NCI-H526 treated with DMSO at 0.1 percent for 48 hours (cell line): ENCODE measurements at regions not wholly inside any gene's neighbourhood (a gene's known extent, or its start where the extent isn't known, plus 50 kb on each side); places are given as distances from the start of the nearest gene placed in this dataset.

Source experiments
- DNase-seq: peaks from one replicate; lab custom pipeline; 2025; lab: John Stamatoyannopoulos, UW

DNA sequence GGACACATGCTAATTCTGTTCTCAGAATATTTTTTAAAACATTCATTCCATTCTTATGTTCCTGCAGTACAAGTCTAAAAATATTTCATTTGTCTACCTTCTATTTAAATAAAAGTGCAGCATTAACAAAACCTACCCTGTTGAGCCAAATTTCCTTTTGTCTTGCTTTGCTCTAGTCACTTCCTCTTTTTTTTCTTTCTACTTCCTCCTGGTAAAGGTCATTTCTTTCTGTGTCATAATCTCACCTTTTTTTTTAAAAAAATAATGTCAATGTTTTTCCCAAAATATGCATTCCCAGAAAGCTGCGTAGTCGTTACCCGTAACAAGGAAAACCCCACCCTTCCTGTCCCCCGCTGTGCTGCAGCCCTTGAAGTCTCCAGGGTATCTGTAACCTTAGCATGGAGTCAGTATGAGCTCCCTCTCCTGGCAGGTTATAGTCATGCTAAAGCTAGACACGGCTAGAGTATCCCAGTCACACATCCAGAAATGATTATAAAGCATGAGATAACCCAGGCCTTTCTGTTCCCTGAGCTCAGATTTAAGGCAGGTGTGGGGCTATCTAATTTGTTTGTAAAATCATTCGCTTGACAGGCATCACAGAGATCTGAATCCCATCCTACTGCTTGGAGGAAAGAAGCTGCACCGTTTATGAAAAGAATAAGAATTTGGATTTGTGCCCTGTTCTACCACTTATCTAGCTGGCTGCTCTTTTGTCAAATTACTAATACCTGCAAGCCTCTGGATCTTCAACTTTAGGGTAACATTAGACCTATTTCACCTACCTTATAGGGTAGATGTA, 51.1 kb upstream of the EED start:
- DNase-seq: peak; percentile 93

DNA sequence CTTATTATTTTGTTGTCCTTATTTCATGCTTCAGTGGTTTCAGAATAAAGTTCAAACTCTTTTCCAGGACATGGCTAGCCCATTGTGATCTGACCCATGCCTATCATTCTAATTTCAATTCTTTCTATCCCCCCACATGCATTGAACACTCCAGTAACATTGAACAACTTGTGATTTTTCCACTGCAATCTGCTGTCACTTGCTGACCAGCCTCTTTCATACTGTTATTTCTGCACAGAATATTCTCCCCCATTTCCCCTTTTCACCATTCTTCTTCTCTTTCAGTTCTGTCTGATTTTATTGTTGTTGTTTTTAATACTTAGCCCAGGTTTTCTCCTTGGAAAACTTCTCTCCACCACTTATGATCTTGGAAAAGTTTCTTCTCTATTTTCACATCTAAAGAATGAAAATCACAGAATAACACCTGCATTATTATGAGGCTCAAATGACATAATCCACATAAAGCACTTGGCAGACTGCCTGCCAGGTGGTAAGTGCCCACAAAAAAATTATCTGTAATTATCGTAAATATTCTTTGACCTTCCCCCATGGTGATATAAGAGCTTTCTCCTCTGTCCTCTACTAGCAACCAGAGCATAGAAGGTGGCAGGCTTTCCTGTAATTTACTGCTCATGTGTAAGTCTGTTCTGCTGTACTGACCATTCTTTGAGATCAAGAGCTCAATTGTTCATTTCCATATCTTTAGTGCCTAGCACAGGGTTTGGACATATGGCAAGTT, 51.9 kb upstream of the EED start:
- no peak for DNase-seq

DNA sequence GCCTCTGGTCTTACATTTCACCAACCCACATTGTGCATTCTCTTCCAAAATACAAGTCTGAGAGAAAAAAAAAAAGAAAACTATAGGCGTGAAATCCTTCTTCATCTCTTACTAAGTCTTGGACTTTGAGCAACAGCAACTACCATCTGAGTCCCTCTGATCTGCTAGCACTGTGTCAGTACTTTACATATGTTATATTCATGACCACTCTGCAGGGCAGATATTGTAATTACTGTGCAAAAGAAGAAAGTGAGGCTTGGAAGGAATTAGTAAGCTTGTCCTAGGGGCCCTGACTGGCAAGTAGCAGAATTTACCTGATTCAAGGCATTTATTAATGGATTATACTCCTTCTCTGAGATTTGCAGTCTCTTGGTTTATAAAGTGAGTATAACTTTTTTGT, 52.7 kb upstream of the EED start:
- no peak for DNase-seq

DNA sequence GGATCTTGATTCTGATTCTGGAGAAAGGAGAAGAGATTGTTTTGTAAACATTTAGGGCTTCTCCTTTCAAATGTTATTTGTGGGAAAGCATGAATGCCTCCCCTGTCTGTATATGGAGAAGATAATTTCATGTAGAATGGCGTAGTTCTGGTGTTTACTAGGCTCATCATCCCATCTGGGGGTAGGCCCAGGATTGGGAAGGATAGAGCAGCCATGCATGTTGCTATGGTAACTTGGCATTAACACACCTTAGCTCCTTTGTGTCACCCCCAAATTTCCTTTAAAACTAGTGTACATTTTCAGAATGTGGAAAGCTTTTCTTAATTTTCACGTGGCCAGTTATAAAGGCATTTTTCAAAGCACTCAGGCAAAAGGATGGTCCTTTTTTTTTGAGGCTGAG, 57.5 kb upstream of the EED start:
- DNase-seq: no peak

DNA sequence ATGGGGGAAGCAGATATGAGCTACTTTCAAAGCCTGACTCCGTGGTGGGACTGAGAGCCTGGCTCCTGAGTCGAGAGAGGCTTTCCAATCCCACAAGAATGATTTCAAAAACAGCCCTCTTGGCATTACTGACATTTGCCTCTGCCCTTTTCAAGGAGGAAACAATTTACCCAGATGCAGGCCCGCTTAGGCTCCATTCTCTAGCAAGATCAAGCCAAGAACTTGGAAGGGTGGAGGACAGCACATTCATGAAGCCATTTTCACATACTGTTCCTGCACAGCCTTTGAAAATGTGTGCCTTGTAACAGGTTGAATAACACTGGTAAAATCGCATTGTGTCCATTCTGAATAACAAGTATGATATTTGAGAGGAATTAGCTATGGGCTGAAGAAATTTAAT, 58.2 kb upstream of the EED start:
- no peak for DNase-seq

DNA sequence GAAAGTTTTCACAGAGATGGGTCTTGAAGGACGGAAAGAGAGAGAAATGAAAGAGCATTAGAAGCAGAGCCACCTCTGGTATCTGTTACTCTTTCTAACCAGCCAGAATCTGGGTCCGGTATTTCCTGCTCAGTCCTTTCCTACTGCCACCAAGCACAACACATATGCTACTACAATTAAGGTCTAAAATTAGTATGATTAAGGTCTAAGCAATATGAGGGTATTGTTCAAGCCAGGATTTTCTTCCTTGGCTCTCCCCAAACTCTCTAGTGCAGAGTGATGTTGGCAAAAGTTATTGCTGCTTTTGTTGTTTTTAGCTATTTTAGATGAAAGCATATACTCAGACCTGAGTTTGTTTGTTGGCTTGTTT, 59.2 kb upstream of the EED start:
- DNase-seq: no peak

DNA sequence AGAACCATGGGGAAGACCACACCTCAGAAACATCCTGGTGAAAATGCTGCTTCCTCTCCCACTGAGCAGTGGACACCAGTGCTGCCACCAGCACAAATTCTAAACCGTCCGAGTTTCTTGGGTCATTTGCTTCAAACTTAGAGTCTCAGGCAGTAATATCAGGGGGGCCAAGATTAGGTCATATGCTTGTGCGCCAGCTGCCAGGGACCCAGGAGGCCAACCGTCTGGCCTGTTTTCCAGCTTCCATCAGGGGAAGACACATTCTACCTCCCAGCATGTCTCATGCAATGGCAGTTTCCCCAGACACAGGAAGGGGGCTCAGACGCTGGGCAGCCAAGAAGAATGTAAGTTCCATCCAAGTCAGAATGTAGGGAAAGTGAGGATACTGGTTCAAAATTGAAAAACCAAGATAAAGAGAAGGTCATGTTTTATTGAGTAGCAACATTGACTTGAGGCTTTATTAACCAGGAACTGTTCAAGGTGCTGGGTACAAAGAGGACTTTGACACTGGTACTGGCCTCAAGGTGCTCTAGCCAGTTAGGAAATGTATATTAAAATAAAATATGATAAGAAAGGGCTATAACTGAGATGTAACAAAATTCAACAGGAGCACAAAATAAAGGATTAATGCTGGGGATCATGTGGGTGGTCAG, 59.7 kb upstream of the EED start:
- no peak for DNase-seq

DNA sequence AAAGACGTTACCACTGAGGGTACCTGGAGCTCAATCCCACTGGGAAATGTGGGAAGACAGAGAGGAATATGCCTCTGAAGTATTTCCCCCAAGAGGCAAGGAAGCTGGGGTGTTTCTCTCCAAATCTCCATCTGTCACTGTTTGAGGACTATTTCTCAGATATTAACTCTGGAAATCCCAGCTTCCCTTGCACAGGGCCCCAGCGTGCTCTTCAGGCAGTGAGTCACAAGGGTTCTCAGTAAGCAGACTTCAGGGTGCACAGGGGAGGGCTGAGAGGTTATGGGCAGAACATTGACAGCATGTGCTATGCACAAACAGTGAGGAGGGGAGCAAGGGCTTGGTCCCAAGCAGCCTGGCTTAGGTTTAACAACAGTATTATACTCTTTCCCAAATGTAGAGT, 60.9 kb upstream of the EED start:
- DNase-seq: no peak

DNA sequence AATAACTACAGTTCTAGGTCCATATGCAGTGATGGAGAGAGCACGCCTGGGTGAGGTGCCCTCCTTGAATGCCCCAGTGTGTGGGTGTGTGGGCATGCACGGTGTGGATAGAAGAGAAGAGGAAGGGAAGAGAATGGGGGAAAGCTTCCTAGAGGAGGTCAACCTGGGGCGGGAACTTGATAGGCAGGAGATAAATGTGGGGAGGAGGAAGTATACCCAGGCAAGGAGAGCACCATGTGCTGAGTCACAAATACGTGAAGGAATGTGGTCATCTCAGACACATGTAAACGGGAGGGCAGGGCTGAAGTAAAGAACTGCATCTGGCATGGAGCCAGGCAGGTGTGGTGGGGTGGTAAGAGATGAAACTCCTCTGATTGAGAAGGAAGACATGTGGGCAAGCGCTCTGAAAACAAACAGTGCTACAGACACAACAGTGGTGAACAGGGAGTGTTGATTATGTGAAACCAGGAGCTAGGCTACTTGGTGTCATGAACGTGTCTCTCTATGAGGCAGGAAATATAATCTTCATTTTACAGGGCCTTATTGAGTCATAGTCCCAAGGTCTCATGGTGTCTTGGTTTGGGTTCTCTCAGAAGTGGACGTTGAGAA, 61.5 kb upstream of the EED start:
- no peak for DNase-seq

DNA sequence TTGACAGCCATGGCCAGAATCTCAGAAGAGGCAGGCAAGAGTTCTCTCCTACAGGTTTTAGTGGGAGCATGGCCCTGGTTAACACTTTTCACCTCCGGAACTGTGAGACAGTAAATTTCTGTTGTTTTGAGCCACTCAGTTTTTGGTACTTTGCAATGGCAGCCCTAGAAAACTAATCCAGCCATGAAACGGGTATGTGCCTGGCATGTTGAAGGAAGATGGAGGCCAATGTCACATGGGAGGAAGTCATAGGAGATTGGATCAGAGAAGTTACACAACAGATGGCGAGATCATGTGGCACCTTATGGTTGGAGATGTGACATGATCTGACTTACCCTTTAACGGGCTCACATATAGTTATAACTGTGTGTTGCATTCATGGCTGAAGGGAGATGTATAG, 63.2 kb upstream of the EED start:
- DNase-seq: no peak

DNA sequence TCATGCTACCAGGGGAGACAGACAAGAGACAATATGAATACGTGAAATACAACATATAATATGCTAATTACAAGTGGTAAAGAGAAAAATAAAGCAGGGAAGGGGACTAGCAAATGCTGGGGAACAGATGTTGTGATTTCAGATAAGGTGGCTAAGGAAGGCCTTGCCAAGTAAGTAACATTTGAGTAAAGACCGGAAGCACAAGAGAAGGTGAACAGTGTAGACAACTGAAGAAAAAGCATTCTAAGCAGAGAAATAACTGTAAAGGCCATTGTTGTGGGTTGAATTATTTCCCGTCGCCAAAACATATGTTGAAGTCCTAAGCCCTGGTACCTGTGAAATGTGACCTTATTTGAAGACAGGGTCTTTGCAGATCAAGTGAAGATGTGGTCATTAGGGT, 63.7 kb upstream of the EED start:
- DNase-seq: no peak

DNA sequence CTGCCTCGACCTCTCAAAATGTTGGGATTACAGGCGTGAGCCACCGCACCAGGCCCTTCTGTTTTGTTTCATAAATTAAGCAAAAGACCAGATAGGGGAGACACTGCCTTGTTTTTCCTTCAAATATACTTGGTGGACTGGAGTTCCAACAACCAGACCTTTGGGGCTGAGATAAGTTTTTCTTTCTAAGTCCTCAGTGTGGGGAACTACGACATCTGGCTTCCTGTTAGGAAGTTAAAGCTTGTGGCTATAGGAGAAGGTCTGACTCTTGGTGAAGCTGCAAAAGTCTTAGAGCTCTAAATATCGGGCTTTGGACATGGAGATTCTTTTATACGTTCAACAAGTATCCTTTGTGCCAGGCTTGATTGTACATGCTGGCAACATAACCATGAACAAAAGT, 64.1 kb upstream of the EED start:
- DNase-seq: no peak

DNA sequence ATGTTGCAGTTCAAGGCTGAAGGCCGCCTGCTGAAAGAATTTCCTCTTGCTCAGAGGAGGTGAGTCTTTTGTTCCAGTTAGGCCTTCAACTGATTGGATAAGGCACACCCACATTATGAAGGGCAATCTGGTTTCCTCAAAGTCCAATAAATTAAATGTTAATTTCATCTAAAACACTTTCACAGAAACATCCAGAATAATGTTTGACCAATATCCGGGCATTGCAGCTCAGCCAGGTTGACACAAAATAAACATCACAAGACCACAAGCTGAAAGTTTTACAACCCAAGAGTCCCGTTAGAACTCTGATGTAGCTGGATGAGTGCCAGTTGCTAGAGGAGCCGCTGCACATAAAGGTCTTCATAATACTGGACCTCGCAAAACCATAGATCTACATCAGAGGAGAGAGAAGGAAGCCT, 64.9 kb upstream of the EED start:
- no peak for DNase-seq

DNA sequence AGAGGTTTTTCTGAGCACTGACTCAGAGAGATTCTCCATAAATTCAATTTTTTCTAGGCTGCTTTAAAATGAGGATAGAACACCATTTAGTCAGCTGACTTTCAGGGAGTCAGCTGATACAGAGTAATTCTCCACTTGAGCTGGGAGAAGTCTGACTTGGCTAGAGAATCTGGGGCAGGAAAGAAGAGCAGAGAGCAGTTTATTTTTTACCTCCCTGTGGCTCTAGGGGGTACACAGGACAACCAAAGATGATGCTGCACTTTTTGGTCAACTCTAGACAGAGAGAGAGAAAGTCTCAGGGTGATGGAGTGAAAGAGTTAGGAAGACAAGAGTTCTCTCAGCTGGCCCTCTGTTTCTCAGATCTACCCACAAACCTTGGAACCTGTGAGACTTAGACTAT, 67.3 kb upstream of the EED start:
- DNase-seq: no peak

DNA sequence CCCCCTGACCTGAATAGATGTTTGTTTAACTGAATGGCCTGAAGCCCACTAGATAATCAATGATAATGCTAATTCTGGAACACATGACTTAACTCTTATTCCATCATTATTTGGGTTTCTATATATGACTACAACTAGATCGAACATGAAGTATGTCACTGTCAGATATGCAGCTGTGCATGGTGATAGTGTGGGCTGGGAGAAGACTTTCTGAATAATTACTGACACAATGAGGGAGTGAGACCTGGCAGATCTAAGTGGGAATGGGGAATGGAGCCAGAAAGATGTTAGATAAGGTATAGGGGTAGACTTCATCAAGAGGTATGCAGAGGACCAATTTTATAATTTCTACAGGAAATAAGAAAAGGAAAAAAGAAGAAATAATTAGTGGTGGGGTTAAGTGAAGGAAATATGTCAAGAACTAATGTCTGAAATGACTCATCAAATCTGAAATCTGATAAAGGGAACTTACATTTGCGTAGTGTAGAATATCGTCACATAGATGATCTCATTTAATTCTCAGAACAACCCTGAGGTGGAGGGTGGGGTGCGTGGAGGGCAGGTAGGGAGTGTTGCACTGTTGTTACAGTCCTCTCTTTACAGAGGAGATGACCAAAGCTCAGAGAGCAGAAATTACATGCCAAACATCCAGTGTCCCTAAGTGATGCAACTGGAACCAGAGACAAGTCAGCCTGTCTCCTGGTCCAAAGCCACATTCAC, 68.2 kb upstream of the EED start:
- no peak for DNase-seq

DNA sequence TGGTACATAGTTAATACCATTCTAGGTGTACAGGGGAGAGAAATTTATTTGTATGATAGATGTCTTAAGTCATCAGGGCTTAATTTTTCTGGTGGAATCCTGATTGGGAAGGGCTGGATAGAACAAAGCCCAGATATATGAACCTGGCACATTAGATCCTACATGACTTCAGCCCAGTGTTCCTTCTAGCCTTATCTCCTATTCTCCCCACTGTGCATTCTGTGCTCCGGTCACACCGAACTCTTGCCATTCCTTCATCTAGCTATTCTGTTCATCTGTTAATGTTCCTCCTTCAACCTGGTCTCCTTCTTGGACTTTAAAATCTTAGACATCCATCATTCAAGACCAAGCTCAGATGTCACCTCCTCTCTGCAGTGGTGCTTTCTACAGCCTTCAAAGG, 68.9 kb upstream of the EED start:
- no peak for DNase-seq

DNA sequence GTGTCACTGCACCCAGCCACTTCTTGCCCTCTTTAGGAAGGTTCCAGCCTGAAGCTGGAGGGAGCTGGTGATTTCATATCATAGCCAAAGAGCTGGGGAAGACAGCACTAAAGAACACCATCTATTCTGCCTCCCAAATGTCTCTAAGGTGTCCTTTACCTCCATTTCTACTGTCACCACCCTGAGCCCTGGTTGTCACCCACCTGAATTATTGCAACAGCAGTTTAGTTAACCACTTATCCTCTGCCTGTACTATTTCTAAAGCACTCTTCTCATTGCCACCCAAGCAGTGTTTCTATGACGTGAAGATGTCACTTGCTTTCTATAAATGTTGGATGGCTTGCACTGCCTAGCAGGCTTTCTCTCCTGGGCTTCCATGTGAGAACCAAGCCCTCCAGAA, 69.4 kb upstream of the EED start:
- DNase-seq: no peak

DNA sequence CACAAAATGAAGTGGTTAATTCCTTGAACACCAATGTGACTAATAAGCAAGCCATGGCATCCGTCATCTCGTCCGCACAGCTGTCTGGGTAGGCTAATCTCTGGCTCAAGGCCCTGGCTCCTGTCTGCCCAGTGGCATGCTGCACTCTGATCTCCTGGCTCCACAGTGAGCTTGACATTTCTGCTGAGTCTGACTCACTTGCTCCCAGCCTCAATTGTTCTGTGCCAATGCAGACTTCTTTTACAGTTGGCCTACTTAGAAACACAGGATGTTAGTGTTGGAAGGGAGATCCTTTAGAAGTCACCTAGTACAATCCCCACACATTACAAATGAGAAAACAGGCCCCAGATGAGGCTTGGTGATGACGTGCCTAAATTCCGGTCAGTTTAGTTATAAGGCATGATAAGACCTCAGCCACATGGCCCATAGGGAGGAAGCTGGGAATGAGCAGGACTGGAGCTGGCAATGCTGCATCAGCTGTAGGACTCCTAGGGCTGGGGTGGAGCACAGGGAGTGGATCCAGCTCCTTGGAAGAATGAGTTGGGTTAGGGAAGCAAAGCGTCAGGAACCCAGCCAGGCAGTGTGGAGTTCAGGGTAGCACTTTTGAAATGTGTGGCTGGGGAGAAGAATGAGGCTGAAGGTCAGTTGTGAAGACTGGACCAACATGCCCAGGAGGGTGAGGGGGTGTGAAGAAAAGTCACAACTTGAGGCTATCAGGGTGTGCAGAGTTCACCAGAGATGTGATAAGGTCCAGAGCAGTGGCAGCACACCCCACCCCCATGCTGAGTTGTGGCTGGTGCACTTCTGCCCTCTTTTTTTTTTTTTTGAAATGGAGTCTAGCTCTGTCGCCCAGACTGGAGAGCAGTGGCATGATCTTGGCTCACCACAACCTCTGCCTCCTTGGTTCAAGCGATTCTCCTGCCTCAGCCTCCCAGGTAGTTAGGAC, 70.2 kb upstream of the EED start:
- DNase-seq: no peak

DNA sequence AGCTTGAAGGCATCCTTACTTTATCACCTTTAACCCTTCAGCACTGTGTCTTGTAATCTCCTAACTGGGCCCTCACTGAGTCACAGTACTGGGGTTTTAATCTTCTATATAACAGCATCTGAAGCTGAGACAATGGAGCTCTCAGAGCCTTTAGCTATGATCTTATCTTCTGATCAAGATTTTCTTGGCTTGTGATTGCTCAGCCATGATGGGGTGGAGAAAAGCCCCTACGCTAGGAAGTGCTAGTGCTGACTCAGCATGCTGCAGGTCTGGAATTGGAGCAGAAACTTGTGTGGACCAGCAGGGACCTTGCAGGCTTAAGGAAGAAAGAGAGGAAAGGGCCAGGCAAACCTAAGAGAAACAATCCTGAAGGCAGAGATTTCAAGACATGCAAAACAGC, 71.7 kb upstream of the EED start:
- DNase-seq: no peak

DNA sequence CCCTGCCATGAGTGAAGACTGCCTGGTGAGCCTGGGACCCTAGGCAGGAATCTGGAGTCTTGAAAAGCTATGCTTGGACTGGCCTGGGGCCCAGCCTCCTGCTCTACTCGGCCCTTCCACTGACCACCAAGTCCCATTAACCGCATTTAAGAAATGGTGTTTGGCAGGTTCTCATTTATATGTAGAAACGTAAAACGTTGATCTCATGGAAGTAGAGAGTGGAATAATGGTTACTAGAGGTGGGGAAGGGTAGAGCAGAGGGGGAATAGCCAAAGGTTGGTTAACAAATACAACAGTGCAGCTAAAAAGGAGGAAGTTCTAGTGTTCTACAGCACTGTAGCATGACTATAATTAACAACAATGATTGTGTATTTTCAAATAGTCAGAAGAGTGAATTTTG, 72.9 kb upstream of the EED start:
- DNase-seq: no peak

DNA sequence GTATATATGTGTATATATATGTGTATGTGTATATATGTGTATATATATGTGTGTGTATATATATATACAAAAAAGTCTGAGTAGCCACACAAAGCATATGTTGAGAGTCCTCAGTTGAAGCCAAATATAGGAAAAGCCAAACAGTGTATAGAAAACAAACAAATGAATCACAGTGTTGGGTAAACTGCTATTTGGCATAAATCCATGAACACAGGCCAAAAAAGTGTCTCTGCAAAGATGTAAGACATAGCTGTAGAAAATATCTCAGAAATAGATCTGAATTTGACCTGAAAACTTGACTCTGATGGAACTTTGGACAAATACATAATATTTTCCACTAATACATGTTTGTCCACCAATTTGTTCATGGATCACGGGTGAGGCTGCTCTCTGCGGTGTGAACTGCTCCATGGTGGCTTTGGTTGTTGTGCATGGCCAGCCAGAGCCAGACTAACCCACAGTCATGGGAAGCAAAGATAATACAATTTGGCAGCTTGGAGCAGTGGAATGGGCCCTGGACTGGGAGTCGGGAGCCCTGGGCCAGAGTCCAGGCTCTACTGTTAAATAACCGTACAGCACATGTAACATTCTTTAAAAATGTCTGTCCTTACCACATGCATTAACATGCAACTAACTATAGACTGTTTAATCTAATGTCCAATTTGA, 76.9 kb upstream of the EED start:
- no peak for DNase-seq
